Middle frontal gyrus (tissue), 1 donor: ENCODE measurements at regions not wholly inside any gene's neighbourhood (a gene's known extent, or its start where the extent isn't known, plus 50 kb on each side); places are given as distances from the start of the nearest gene placed in this dataset.
"Not testable (repeated sequence)": the region's sequence is repeated elsewhere in the genome, so short reads cannot be mapped to it uniquely, and the experiment has no call there.

Source experiments
- DNase-seq: peaks from one replicate; pipeline ENCODE4 v3.0.0-alpha.2; 2015; ENCODE audit warnings: low spot score; ENCODE audit errors: extremely low spot score

- no peak for DNase-seq
Observed at GRCh38 chr21:25244735-25245134, 362.5 kb downstream of the MRPL39 start.

- DNase-seq: no peak
Observed at GRCh38 chr21:25243808-25244207, 363.5 kb downstream of the MRPL39 start.

GRCh38 chr21:25240974-25241373 lies 366.3 kb downstream of the MRPL39 start:
- DNase-seq: no peak

- DNase-seq: no peak
Observed at GRCh38 chr21:25234857-25235801, 372.2 kb downstream of the MRPL39 start.

- DNase-seq: no peak
Observed at GRCh38 chr21:25220954-25221353, 386.3 kb downstream of the MRPL39 start.

- no peak for DNase-seq
Observed at GRCh38 chr21:25220169-25220568, 387.1 kb downstream of the MRPL39 start.

- DNase-seq: no peak
Observed at GRCh38 chr21:25215698-25216384, 391.4 kb downstream of the MRPL39 start.

GRCh38 chr21:25214676-25215075 lies 392.6 kb downstream of the MRPL39 start:
- no peak for DNase-seq

- DNase-seq: no peak
Observed at GRCh38 chr21:25199944-25200343, 407.3 kb downstream of the MRPL39 start.

GRCh38 chr21:25191141-25191540 lies 416.1 kb downstream of the MRPL39 start:
- DNase-seq: no peak

GRCh38 chr21:25189497-25189896 lies 417.8 kb downstream of the MRPL39 start:
- no peak for DNase-seq

- DNase-seq: no peak
Observed at GRCh38 chr21:25188677-25189079, 418.6 kb downstream of the MRPL39 start.

GRCh38 chr21:25186273-25186672 lies 421.0 kb downstream of the MRPL39 start:
- DNase-seq: no peak

GRCh38 chr21:25183577-25183976 lies 423.7 kb downstream of the MRPL39 start:
- no peak for DNase-seq

GRCh38 chr21:25181690-25182089 lies 425.6 kb downstream of the MRPL39 start:
- DNase-seq: not testable (repeated sequence)

- DNase-seq: no peak
Observed at GRCh38 chr21:25179116-25179515, 428.2 kb downstream of the MRPL39 start.

GRCh38 chr21:25176637-25177412 lies 430.5 kb downstream of the MRPL39 start:
- no peak for DNase-seq

- no peak for DNase-seq
Observed at GRCh38 chr21:25175938-25176337, 431.3 kb downstream of the MRPL39 start.

GRCh38 chr21:25171438-25171837 lies 435.8 kb downstream of the MRPL39 start:
- no peak for DNase-seq

GRCh38 chr21:25170681-25171080 lies 436.6 kb downstream of the MRPL39 start:
- DNase-seq: no peak

- DNase-seq: no peak
Observed at GRCh38 chr21:25169370-25169769, 437.9 kb downstream of the MRPL39 start.

GRCh38 chr21:25166904-25167303 lies 440.4 kb downstream of the MRPL39 start:
- DNase-seq: not testable (repeated sequence)
